ENCODE measurements at regions not wholly inside any gene's neighbourhood (a gene's known extent, or its start where the extent isn't known, plus 50 kb on each side); places are given as distances from the start of the nearest gene placed in this dataset.

DNA sequence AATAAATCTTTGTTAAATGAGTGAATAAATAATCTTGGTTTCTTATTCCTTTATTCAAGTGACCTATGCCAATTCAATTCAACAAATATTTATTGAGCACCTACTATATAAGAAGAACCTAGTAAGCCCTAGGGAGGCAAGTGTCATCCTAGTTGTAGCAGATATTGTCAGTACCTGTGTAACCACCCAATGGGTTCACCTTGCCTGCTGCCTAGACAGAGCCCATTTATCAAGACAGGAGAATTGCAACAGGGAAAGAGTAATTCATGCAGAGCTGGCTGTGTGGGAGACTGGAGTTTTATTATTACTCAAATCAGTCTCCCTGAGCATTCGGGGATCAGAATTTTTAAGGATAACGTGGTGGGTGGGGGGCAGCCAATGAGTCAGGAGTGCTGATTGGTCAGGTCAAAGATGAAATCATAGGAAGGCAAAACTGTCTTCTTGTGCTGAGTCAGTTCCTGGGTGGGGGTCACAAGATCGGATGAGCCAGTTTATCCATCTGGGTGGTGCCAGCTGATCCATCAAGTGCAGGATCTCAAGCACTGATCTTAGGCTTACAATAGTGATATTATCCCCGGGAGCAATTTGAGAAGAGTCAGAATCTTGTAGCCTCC lies 53.8 kb upstream of the KCNA3 start:
- TF ChIP-seq, protein P1, sequence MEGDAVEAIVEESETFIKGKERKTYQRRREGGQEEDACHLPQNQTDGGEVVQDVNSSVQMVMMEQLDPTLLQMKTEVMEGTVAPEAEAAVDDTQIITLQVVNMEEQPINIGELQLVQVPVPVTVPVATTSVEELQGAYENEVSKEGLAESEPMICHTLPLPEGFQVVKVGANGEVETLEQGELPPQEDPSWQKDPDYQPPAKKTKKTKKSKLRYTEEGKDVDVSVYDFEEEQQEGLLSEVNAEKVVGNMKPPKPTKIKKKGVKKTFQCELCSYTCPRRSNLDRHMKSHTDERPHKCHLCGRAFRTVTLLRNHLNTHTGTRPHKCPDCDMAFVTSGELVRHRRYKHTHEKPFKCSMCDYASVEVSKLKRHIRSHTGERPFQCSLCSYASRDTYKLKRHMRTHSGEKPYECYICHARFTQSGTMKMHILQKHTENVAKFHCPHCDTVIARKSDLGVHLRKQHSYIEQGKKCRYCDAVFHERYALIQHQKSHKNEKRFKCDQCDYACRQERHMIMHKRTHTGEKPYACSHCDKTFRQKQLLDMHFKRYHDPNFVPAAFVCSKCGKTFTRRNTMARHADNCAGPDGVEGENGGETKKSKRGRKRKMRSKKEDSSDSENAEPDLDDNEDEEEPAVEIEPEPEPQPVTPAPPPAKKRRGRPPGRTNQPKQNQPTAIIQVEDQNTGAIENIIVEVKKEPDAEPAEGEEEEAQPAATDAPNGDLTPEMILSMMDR (conservative IDR thresholded peaks at IDR 0.05; ENCODE audit: low read depth, low read length), result no peak
- H3K4me3 ChIP-seq (ENCODE audit: low read length), result no peak overlapping the region
- DNase-seq (ENCODE audit: low read depth), result no peak

GRCh38 chr1:110727246-110727645 lies 52.5 kb upstream of the KCNA3 start:
- H3K4me3 ChIP-seq (ENCODE audit: low read length), result no peak overlapping the region
- TF ChIP-seq, protein P1 (conservative IDR thresholded peaks at IDR 0.05; ENCODE audit: low read depth, low read length), result no peak

DNA sequence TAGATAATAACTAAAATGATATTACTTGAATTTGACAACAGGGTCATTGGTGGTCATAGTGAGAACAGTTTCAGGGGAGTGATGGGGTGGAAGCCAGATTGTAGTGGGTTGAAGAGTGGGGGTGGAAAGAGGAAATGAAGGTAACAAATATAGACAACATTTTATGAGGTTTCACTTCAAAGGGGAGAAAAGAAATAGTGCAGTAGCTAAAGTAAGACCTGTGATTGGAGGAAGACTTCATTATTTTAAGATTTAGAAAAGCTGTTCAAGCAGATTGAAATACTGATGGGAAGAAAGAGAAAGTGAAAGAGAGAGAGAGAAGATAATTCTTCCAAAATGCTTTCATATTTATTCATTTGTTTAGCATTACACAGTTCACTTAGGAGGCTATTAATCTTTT lies 52.0 kb upstream of the KCNA3 start:
- H3K4me3 ChIP-seq (ENCODE audit: low read length), result no peak overlapping the region
- TF ChIP-seq, protein P1 (conservative IDR thresholded peaks at IDR 0.05; ENCODE audit: low read depth, low read length), result no peak
- no peak for DNase-seq (ENCODE audit: low read depth)

More at GRCh38 chr1:110727246-110727645, 52.5 kb upstream of the KCNA3 start:
- no peak for DNase-seq (ENCODE audit: low read depth)
